Endothelial cell of umbilical vein (primary cell): ENCODE measurements at regions not wholly inside any gene's neighbourhood (a gene's known extent, or its start where the extent isn't known, plus 50 kb on each side); places are given as distances from the start of the nearest gene placed in this dataset.

ENCODE experiments used
- BruUV-seq: library from RNA; stranded (reverse); fragments of 400-500 nt; replicated peaks from 2 replicates; lab custom pipeline; 2021; lab: Mats Ljungman, UMichigan
- CTCF ChIA-PET: fragments of 300-600, 350-600 bp; sonication (Branson Sonifier 250); formaldehyde crosslinking; loops from one replicate; lab custom pipeline; 2021; ENCODE audit warnings: antibody characterized with exemption, inconsistent platforms; lab: Charles Lee
- POLR2A ChIA-PET: fragments of 300-600, 350-600 bp; sonication (Branson Sonifier 250); formaldehyde crosslinking; loops from one replicate; lab custom pipeline; 2021; ENCODE audit warnings: antibody characterized with exemption, inconsistent platforms; lab: Charles Lee
- DNase-seq: peaks from one replicate; pipeline ENCODE4 v3.0.0-alpha.2; 2011; ENCODE audit warnings: low read depth, low spot score
- FAIRE-seq: peaks from 2 replicates; lab custom pipeline; 2011; peaks lifted over from hg19 to GRCh38; lab: Jason Lieb, UNC
- H2AFZ ChIP-seq: 2 replicates; pipeline ENCODE4 v1.6.0; 2012; ENCODE audit warnings: low read depth, low read length, control low read depth, inconsistent platforms
- H3K27ac ChIP-seq: 2 replicates; pipeline ENCODE4 v1.5.1; 2011; ENCODE audit warnings: low read depth, mild to moderate bottlenecking, control low read depth, low read length, moderate library complexity; ENCODE audit not compliant: insufficient read depth
- H3K27me3 ChIP-seq, 2 experiments: 2 replicates each; pipeline versions ENCODE4 v1.6.0 to v1.6.1; 2011; ENCODE audit warnings: low read length in 2 of 2, mixed read lengths in 1 of 2; ENCODE audit not compliant: control insufficient read depth in 2 of 2, insufficient read depth in 2 of 2
- H3K36me3 ChIP-seq, 2 experiments: 2 replicates in 1 of 2; 3 replicates in 1 of 2; pipeline ENCODE4 v1.5.1; 2011; ENCODE audit warnings: low read length in 2 of 2, mild to moderate bottlenecking in 1 of 2, moderate library complexity in 1 of 2; ENCODE audit not compliant: control insufficient read depth in 2 of 2, insufficient read depth in 2 of 2; ENCODE audit errors: extremely low read depth in 1 of 2
- H3K4me1 ChIP-seq: 3 replicates; pipeline ENCODE4 v1.5.1; 2011; ENCODE audit warnings: mild to moderate bottlenecking, low read length; ENCODE audit not compliant: control insufficient read depth, insufficient read depth; ENCODE audit errors: extremely low read depth
- H3K4me2 ChIP-seq: 2 replicates; pipeline ENCODE4 v1.6.1; 2011; ENCODE audit warnings: low read length, control low read depth, mixed read lengths; ENCODE audit not compliant: insufficient read depth
- H3K4me3 ChIP-seq, 3 experiments: fragments of 200-600 bp in 1 of 3; sonication (generic), shearing (Covaris generic) in 1 of 3; replicated peaks in 1 of 3; 2 replicates each; pipeline ENCODE4 v1.5.1; 2011 to 2016; ENCODE audit warnings: control low read depth in 3 of 3, low read length in 3 of 3, mild to moderate bottlenecking in 2 of 3, inconsistent platforms in 1 of 3, low read depth in 1 of 3, moderate library complexity in 1 of 3; ENCODE audit not compliant: insufficient read depth in 1 of 3
- H3K79me2 ChIP-seq: 2 replicates; pipeline ENCODE4 v1.6.0; 2012; ENCODE audit warnings: low read length, inconsistent platforms; ENCODE audit not compliant: control insufficient read depth, insufficient read depth
- H3K9ac ChIP-seq: replicated peaks from 2 replicates; pipeline ENCODE3; 2011; ENCODE audit warnings: low read length, control low read depth; ENCODE audit not compliant: insufficient read depth; ENCODE audit errors: extremely low read depth
- H3K9me1 ChIP-seq: replicated peaks from 3 replicates; pipeline ENCODE4 v1.6.0; 2011; ENCODE audit warnings: mild to moderate bottlenecking, low read length; ENCODE audit not compliant: control insufficient read depth, insufficient read depth; ENCODE audit errors: extremely low read depth
- H3K9me3 ChIP-seq: replicated peaks from 2 replicates; pipeline ENCODE4 v1.5.1; 2012; ENCODE audit warnings: low read length, inconsistent platforms; ENCODE audit not compliant: control insufficient read depth, insufficient read depth
- H4K20me1 ChIP-seq: replicated peaks from 2 replicates; pipeline ENCODE3; 2011; ENCODE audit warnings: mild to moderate bottlenecking, low read length; ENCODE audit not compliant: control insufficient read depth, insufficient read depth; ENCODE audit errors: extremely low read depth
- EZH2 ChIP-seq: IDR thresholded peaks from 2 replicates; pipeline ENCODE4 v1.6.1; 2012; ENCODE audit warnings: borderline replicate concordance, low read depth, mild to moderate bottlenecking, moderate library complexity, low read length, inconsistent platforms; ENCODE audit not compliant: severe bottlenecking
- FOS ChIP-seq: IDR thresholded peaks from 2 replicates; pipeline ENCODE4 v1.6.1; 2011; ENCODE audit warnings: mild to moderate bottlenecking, low read length, moderate library complexity, borderline replicate concordance; ENCODE audit not compliant: insufficient read depth
- GATA2 ChIP-seq: IDR thresholded peaks from 2 replicates; pipeline ENCODE4 v1.7.0; 2011; ENCODE audit warnings: low read depth, mild to moderate bottlenecking, moderate library complexity, mixed read lengths, low read length; ENCODE audit not compliant: insufficient read length, insufficient read depth
- JUN ChIP-seq: IDR thresholded peaks from 2 replicates; pipeline ENCODE4 v1.6.1; 2011; ENCODE audit warnings: borderline replicate concordance, low read depth; ENCODE audit not compliant: insufficient read length, insufficient read depth
- MYC ChIP-seq: IDR thresholded peaks from one replicate; pipeline ENCODE4 v1.6.1; 2011; ENCODE audit warnings: mild to moderate bottlenecking, low read depth, low read length
- POLR2A ChIP-seq: IDR thresholded peaks from 2 replicates; pipeline ENCODE4 v1.6.1; 2012; ENCODE audit warnings: low read depth, mild to moderate bottlenecking, control low read depth, low read length
- POLR2AphosphoS5 ChIP-seq: IDR thresholded peaks from 2 replicates; pipeline ENCODE4 v1.6.1; 2012; ENCODE audit warnings: low read depth, mild to moderate bottlenecking, control low read depth, low read length, moderate library complexity; ENCODE audit not compliant: insufficient read depth
- dilution Hi-C: fragments of 300-500 bp; cut with MboI; formaldehyde crosslinking; loops from one replicate; pipeline ENCODE4 v1.15.0; 2019; ENCODE audit warnings: low sequenced_read_pairs; ENCODE audit not compliant: extremely low pct_ligation_motif_present
- intact Hi-C: fragments of 100-400 bp; cut with micrococcal nuclease; formaldehyde crosslinking; loops from one replicate; pipeline ENCODE4 v1.10.0; 2022
- TF ChIP-seq, protein P1 (sequence below), 2 donors: IDR thresholded peaks; 1 replicate in 1 of 2; 2 replicates in 1 of 2; pipeline ENCODE4 v1.5.1; 2011; ENCODE audit warnings: low read length in 2 of 2, mild to moderate bottlenecking in 2 of 2, moderate library complexity in 2 of 2, control low read depth in 1 of 2, inconsistent platforms in 1 of 2, low read depth in 1 of 2; ENCODE audit not compliant: insufficient read depth in 1 of 2; ENCODE audit errors: extremely low read depth in 1 of 2
- TF ChIP-seq, protein P2 (sequence below): IDR thresholded peaks from 2 replicates; pipeline ENCODE4 v1.6.1; 2011; ENCODE audit not compliant: insufficient read depth, insufficient read length

DNA sequence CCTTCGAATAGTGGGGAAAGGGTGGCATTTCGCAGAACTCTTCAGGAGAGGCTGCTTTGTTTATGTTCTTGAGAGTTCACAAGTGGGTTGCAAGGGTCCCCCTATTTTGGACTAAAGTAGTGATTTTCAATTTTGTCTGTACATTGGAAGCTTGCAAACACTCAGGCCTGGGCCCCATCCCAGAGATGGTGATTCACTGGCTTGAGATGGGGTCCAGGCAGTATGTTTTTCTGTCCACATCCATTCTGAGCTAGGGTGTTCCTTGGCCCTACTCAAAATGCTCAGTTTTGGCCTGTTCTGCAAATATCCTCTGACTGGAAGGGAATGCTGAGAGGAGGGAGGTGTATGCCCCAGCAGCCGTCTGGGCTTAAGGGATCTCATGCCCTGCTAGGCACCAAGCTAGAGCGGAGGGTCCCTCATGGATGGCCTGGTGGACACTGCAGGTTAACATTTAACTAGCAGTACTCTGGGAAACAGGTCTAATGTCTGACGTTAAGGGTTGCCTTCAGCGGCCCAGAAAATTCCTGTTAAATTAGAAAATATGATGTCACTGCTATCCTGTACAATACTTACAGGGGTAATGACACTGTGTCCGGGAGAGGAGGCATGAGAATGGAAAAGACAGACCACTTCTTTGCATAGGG, 181.4 kb downstream of the OPA1 start:
- H3K27ac ChIP-seq = no peak overlapping the region
- no peak for TF ChIP-seq POLR2AphosphoS5
- no peak for TF ChIP-seq POLR2A
- dilution Hi-C loops = loop anchor here (25.0 kb wide), 1 partner anchor 538 kb away; no protein-coding TSS in a partner anchor
- no peak overlapping the region for H2AFZ ChIP-seq
- no TSS peak for BruUV-seq
- H3K4me2 ChIP-seq = no peak overlapping the region
- H3K9ac ChIP-seq = no peak overlapping the region
- no peak overlapping the region for H3K4me3 ChIP-seq
- FAIRE-seq = no peak
- ChIA-PET POLR2A (no interaction called here), CTCF (interaction anchor here (1.2 kb wide), 2 partner anchors 87 to 541 kb away, joined by 3 to 5 read pairs; no protein-coding TSS in a partner anchor)
- H3K79me2 ChIP-seq = no peaks in the 10 kb centered on the region
- intact Hi-C loops = no loop called here
- H3K36me3 ChIP-seq = no peaks in the 10 kb centered on the region
- no peaks in the 10 kb centered on the region for H3K9me1 ChIP-seq
- H3K9me3 ChIP-seq = no peaks in the 10 kb centered on the region
- H4K20me1 ChIP-seq = peaks cover 2% of the 10 kb centered on the region
- H3K4me1 ChIP-seq = no peaks in the 10 kb centered on the region
- DNase-seq = no peak
- peaks cover 24 to 31% of the 10 kb centered on the region in 2 experiments for H3K27me3 ChIP-seq

DNA sequence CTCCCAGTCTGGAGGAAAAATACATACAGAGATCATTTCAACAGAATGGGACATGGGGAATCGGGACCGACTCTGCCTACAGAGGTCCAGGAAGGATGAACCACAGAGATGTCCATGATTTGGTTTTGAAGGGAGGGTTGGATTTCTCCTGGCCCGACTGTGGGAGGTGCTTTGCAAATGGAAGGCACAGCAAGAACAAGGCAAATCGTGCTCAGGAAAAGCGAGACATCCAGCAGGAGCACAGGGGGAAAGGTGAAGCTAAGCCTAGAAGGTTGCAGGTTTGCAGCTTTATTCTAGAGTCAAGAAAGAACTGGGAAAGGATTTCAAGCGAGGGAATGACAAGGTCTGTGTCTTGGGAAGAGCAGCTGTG, 181.9 kb downstream of the OPA1 start:
- dilution Hi-C loops = loop anchor here (25.0 kb wide), 1 partner anchor 537 kb away; no protein-coding TSS in a partner anchor
- CTCF ChIA-PET = interaction anchor here (0.9 to 1.2 kb wide), 3 partner anchors 88 to 541 kb away, joined by 3 to 5 read pairs (median 3); no protein-coding TSS in a partner anchor

More for the DNA sequence above, 181.9 kb downstream of the OPA1 start:
- DNase-seq = no peak
- H3K27me3 ChIP-seq = peaks cover 29 to 32% of the 10 kb centered on the region in 2 experiments
- no TSS peak for BruUV-seq
- H3K79me2 ChIP-seq = no peaks in the 10 kb centered on the region
- H3K36me3 ChIP-seq = no peaks in the 10 kb centered on the region
- TF ChIP-seq JUN (no peak), EZH2 (no peak), POLR2AphosphoS5 (no peak), MYC (no peak), FOS (no peak), POLR2A (no peak), GATA2 (no peak)
- TF ChIP-seq, protein P1, sequence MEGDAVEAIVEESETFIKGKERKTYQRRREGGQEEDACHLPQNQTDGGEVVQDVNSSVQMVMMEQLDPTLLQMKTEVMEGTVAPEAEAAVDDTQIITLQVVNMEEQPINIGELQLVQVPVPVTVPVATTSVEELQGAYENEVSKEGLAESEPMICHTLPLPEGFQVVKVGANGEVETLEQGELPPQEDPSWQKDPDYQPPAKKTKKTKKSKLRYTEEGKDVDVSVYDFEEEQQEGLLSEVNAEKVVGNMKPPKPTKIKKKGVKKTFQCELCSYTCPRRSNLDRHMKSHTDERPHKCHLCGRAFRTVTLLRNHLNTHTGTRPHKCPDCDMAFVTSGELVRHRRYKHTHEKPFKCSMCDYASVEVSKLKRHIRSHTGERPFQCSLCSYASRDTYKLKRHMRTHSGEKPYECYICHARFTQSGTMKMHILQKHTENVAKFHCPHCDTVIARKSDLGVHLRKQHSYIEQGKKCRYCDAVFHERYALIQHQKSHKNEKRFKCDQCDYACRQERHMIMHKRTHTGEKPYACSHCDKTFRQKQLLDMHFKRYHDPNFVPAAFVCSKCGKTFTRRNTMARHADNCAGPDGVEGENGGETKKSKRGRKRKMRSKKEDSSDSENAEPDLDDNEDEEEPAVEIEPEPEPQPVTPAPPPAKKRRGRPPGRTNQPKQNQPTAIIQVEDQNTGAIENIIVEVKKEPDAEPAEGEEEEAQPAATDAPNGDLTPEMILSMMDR (IDR thresholded peaks at IDR 0.05; ENCODE audit: extremely low read depth in 1 of 2, insufficient read depth in 1 of 2, low read depth in 1 of 2, low read length in 2 of 2) = no peak
- TF ChIP-seq, protein P2, sequence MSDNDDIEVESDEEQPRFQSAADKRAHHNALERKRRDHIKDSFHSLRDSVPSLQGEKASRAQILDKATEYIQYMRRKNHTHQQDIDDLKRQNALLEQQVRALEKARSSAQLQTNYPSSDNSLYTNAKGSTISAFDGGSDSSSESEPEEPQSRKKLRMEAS = no peak
- no peaks in the 10 kb centered on the region for H3K9me1 ChIP-seq
- H3K9me3 ChIP-seq = no peaks in the 10 kb centered on the region
- no peaks in the 10 kb centered on the region for H3K4me1 ChIP-seq
- no peak for FAIRE-seq
- no peak overlapping the region for H3K4me3 ChIP-seq
- POLR2A ChIA-PET = no interaction called here
- intact Hi-C loops = no loop called here
- no peak overlapping the region for H3K27ac ChIP-seq
- no peak overlapping the region for H2AFZ ChIP-seq
- peaks cover 2% of the 10 kb centered on the region for H4K20me1 ChIP-seq
- no peak overlapping the region for H3K4me2 ChIP-seq
- no peak overlapping the region for H3K9ac ChIP-seq
